HG02610 (cell line): ENCODE measurements at regions not wholly inside any gene's neighbourhood (a gene's known extent, or its start where the extent isn't known, plus 50 kb on each side); places are given as distances from the start of the nearest gene placed in this dataset.
"Not testable (repeated sequence)": the region's sequence is repeated elsewhere in the genome, so short reads cannot be mapped to it uniquely, and the experiment has no call there.

Source experiments
- ATAC-seq: cut with Tn5 transposase; IDR thresholded peaks from one replicate; pipeline ENCODE4 v1.9.1; 2021; ENCODE audit warnings: mild to moderate bottlenecking, moderate library complexity; ENCODE audit not compliant: unreplicated experiment

DNA sequence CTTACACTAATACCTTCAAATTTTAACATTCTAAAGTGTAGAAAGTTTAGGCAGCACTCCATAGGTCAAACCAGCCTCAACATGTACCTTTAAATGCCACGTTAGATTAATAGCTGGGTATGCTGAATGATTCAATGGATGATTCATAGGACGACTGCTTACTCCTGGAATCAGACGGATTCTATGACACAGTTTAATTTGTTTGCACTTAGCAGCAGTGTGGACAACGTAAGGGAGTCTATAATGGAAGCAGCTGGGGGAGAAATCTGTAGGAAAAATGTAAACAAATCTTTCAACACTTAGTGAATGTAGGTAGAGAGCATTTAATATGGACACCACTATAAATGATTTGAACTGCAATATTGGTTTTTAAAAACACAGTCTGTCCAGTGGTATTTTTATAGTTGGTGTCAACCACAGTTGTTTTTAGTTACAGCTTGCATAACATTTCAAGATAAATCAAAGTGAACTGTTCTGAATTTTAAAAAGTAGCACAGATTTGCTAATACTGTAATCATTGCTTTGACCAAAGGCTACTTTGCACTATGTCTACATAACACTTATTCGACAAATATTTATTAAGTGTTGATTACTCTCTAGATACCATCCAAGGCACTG lies 701.5 kb upstream of the MEF2C start:
- no peak for ATAC-seq

DNA sequence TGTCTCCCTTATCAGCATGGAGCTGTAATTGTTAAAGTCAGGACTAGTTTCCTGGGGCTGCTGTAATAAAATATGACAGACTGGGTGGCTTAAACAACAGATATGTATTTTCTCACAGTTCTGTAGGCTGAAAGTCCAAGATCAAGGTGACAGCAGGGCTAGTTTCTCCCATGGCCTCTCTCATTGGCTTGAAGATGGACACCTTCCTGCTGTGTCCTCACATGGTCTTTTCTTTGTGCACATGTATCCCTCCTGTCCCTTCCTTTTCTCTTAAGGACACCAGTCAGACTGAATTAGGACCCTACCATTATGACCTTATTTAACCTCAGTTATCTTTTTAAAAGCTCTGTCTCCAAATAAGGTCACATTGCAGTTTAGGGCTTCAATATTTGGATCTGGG lies 700.5 kb upstream of the MEF2C start:
- no peak for ATAC-seq

DNA sequence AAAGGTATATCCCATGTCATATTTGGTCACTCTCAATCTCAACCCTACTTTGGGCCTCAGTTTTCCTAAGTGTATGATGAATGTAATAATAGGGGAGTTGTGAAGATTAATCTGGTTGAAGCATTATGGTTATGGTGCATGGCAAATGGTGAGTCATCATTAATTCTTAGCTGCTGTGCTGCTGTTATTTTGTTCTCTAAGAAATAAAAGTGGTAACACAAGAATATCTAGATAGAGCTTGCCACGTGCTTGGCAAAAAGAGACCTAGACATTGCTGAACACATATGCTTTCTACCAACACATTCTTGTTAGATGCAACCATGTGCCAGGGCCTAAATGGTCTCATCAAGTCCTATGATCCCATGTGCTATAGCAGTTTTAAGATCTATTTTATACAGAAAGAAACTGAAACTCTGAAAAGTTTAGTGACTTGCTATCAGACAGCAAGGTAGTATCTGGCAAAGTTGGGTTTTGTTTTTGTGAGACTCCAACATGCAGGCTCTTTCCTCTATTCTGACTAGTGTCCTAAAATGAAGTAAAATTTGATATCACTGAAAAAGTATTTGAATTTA lies 699.9 kb upstream of the MEF2C start:
- no peak for ATAC-seq

DNA sequence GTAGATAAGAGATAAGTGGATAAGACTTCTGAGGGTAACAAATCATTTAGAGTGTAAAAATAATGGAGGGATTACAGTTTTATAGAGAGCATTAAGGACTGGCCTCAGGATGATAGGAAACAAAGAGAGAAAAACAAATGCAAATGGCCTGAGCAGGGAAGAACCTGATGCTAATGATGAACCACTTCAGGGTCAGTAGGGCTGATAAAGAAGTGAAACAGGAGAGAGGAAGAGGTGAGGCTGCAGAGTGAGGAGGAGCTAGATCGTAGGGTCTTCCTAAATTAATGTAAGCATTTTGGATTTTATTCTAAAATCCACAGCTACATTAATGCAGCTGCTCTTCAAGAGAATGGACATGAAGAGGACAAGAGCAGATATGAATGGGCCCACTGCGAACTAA lies 698.0 kb upstream of the MEF2C start:
- no peak for ATAC-seq

DNA sequence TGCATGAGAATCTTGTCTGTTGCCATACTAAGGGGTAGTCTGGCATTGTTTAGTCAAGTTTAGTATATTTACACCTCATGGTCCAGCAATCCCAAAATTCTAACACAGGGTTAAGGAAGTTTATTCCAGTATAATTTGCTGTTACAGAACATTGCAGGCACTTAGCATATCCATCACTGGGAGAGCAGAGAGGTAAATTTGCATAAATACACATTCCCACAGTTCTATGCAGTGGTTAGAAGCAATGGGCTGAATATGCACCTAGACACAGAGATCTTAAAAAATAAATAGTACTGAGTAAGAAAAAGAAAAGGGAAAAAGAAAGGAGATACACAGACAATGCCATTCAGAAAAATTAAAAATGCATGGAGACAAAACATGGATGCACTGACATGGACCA lies 692.3 kb upstream of the MEF2C start:
- ATAC-seq = no peak

DNA sequence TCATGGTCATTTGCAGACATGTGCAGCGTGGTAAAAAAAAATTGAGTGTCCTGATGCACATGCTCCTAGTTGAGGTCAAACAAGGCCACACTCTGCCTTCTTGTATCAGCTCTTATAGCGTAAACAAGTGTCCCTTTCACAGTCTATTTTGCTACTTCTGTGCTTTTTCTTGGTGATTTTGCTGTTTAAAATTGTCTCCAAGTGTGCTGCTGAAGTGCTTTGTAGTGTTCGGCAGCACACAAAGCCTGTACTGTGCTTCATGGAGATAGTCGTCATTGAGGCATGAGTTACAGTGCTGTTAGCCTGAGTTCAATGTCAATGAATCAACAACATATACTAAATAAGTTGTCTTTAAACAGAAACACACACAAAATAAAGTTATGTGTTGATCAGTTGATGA lies 690.4 kb upstream of the MEF2C start:
- ATAC-seq = no peak

DNA sequence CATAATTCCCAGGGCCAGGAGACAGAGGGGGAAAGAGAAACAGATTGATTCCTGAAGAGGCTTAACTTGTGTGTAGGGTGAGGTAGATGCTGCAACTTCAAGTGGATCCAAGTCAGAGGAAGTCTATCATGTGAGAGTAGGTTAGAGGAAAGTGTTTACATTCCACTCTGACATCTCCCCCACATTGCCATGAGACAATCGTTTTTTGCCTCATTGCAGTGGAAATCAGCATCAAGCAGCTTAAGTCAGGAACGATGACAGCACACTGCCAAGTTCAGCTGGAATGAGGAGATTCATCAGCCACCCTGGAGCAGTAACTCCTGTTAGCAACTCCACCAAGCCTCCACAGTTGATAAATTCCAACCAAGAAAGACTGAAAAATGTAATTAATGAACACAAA lies 689.7 kb upstream of the MEF2C start:
- ATAC-seq = no peak

DNA sequence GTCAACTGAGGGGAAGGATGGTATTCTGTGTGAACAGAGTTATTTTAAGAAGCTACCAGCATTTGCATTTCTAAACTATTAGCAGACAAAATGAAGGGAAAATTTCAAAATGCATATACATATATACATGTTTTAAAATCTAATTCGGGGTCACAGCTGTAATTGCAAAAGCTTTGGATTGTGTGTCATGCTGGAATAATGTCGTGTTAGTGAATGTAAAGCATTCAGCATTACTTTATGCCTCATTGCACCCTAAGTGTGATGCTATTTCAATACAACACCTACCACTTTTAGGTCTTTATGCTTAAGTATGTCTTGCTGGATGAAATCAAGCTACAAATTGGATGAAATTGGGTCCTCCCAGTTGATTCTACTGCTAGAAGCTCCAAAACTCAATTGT lies 687.6 kb upstream of the MEF2C start:
- no peak for ATAC-seq

DNA sequence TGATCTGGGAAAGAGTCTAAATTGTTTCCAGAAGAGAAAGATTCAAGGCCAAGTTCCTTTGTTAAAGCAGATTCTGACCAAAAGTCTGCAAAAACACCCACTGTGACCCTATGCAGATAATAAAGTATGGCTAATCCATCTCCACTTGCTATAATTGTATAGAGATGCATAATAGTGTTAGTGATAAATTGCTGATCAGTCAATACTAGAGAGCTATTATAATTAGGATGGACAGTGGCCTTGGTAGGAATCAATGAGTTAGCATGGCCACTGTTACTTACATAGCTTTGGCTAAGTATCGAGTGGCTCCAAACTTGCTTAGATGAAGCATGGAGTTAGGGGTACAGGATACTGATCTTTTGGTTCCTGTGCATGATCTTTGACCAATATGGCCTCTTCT lies 683.4 kb upstream of the MEF2C start:
- ATAC-seq = no peak

DNA sequence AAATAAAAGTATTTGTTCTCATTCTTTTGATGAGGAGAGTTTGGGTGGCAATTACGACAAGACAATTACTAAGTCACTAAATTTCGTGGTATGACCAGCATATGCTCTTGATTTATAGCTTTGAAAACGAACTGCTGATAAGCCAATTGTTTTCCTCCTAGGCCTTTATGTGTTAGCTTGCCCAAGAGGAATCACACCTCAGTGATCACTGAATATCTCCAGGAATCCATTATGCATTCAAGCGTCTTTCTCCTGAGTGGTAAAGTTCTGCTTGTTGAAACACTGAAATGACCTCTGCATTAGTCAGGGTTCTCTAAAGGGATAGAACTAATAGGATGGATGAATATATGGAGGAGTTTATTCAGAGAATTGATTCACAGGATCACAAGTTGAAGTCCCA lies 677.7 kb upstream of the MEF2C start:
- ATAC-seq = no peak

DNA sequence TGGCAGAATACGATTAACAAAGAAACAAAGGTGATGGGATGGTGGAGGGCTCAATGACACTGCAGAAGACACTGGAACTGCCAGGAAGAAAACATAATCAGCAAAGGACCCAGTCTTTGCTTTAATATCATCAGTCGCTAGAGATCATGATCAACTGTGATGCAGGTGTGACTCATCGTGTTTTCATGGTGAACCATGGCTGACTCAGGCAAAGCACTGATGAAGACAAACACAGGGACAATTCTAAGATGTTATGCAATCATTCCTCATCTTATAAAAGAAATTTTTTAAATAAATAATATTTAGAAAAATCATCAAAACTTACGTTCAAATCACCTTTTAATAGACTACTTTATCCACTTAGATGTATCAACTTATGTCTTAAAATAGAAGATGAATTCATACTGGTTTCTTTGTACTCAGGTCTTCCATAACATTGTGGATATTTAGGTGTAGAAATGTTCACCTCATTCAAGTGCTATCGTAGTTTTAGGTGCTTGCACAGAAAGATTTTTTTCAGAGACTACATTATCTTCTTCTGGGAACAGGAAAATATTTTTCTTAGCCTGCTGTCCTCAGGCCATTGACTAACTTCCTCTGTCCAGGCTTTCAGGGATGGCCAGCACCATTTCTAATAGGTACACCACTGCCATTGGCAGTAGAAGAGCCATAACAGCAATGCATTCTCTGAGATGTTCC lies 673.4 kb upstream of the MEF2C start:
- ATAC-seq = no peak

DNA sequence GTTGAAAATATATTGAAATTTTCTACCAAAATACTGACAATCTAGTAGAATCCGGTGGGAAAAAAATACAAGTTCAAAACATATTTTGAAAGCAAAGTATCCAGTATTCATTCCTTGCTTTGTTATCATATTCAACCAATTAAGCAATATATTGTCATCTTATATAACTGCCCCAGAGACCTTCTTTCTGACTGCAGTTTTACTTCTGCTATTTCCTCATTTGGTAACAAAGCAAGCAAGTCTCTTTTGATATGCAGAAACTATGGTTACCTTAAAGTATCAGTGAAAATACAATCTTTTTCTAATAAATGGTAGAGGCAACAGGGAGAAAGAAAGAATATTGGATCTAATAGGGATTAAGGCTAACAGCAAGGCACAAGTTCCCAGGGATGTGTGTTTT lies 663.7 kb upstream of the MEF2C start:
- no peak for ATAC-seq

DNA sequence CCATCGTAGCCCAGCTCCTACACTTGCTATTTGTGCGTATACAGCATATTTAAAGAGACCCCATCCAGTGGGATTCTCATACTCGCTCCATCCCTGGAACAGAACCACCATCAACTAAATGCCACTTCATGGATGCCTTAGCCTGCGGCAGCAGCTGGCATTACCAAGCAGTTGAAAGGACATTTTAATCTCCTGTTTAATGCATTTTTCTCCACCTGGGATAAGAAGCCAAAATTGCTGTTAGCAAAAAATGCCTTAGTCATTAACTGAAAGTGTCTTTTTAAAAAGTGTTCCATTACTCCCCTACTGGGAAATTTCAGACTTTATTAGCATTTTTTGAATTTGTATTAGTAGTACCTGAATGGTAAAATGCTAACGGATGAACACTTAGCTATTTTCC lies 662.6 kb upstream of the MEF2C start:
- ATAC-seq = no peak

DNA sequence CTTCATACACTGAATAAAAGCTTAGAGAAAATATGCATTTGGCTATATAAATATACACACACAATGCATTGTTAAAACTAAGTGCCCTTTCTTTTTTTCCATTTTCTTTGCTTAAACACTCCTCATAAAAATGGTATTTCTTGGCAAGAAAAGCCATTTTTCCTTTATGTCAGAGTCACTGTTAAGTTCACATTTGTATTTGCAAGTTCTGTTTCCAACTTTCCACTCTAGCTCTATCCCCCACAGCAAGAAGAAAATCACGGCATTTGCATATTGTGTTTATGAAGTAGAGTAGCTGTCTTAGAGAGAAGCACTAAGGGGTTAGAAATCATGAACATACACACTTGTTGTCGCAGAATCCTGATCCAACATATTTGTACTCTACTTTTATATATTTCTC lies 662.1 kb upstream of the MEF2C start:
- ATAC-seq = no peak

DNA sequence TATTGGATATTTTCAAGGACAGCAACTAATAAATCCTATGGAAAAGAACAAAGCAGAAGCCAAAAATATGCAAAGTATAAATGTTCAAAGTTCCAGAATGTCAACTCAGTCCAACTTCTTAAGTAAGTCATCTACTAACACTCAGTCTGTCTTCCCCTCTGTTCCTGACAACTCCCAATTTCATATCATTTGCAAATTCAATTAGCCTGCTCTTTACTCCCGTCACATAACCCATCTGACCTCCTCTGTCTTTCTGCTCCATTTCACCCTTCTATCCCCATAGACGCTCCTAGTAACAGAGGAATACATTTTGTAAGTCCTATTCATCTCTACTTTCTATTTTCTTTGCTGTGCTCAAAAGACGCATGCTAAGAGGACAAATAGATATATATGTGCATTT lies 659.8 kb upstream of the MEF2C start:
- ATAC-seq = no peak

DNA sequence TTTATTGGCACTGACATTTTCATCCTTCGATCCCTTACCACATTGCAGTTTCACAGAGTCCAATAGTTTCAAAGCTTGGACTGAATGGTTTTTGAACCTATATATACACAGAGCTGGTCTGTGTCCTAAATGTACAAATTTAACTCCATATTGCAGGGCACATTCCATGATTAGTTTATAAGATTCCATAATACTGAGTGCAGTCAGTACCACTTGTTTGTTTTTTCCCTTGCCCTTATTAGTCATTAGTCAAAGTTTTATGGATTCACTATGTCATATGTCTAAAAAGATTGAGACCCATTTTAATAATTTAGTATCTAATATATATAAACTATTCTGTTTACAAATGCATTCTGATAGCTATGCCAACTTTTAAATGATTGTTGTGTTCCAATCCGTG lies 654.8 kb upstream of the MEF2C start:
- ATAC-seq = no peak

DNA sequence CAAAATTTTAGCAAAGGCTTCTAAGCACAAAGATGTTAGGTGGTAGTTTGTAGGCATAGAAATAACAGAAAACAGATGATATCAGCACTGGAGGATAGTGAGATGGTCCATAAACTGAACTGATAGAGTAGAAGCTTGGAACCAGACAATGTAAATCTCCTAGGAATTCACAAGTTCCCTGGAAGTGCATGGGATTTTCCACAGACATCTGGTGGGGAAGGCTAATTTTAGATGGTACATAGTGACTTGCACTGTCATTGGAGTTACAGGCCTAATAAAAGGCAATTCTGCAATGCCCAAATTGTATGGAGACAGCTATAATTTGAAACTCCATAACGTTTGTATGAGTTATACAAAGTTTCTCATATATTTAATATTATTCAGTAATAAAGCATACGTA lies 653.0 kb upstream of the MEF2C start:
- ATAC-seq = no peak

DNA sequence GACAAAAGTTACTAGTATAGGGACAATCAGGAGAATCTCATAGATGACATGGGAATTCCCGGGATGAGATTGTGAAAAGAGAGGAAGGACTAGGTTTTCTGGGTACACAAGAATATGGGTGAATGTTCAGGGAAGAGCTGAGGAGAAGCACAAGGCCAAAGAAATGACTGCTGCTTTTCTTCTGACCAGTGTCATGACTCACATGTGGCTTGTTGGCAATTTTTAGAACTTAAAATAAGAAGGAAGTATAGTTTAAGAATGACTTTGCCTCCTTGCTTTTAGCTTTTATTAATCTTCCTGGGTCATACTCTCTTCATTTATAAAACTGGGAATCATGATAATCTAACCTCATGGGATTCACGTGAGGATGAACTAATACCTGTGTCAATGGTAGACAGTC lies 652.4 kb upstream of the MEF2C start:
- no peak for ATAC-seq

DNA sequence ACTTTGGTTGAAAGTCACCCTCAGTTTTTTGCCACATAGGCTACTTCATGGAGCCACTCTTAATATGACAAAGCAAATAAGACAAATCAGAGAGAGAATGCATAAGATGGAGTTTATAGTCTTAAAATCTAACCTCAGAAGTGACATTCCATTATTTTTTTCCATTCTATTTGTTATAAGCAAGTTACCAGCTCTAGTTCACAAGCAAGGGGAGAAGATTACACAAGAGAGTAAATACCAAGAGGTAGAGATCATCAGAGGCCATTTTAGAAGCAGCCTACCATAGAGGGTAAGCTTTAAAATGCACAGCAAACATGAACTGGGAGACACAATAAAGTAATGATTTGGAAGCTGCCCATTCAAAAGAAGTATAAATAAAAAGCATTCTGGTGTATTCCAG lies 651.3 kb upstream of the MEF2C start:
- no peak for ATAC-seq

DNA sequence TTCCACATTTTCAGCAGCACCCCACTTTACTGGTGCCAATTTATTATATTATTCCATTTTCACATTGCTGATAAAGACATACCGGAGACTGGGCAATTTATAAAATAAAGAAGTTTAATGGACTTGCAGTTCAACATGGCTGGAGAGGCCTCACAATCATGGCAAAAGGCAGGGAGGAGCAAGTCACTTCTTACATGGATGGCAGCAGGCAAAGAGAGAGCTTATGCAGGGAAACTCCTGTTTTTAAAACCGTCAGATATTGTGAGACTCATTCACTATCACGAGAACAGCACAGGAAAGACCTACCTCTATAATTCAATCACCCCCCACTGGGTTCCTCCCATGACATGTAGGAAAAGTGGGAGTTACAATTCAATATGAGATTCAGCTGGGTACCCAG lies 641.8 kb upstream of the MEF2C start:
- ATAC-seq = no peak

DNA sequence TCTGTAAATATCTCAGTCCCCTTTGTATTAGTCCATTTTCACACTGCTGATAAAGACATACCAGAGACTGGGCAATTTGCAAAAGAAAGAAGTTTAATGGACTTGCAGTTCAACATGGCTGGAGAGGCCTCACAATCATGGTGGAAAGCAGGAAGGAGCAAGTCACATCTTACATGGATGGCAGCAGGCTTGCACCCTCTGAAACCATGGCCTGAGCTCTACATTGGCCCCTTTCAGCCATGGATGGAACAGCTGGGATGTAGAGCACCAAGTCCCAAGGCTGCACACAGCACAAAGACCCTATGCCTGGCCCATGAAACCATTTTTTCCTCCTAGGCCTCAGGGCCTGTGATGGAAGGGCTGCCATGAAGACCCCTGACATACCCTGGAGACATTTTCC lies 640.9 kb upstream of the MEF2C start:
- ATAC-seq = not testable (repeated sequence)

DNA sequence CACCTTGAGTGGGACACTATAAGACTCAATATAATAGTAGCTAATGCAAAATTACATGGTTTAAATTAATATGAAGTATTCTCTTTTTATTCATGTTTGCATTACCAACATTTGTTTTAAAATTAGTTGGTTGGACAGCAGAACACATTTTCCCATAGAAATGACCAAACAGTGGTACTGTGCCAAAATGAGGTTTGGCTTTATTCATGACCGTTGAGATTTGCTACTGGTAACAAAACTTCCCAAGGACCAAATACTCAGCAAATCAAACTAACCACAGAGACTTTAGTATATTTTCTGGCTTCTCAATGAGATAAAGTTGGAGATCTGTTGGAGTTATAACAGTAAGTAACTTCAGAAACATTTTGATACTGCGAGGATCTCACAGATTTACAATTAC lies 637.8 kb upstream of the MEF2C start:
- ATAC-seq = no peak
